ENCODE measurements at regions not wholly inside any gene's neighbourhood (a gene's known extent, or its start where the extent isn't known, plus 50 kb on each side); places are given as distances from the start of the nearest gene placed in this dataset.
"Not testable (repeated sequence)": the region's sequence is repeated elsewhere in the genome, so short reads cannot be mapped to it uniquely, and the experiment has no call there.

GRCh38 chr3:146747928-146748327 is 142.8 kb upstream of the PLSCR5 start:
- DNase-seq (ENCODE audit: low read depth), result no peak

GRCh38 chr3:146747051-146747450 is 141.9 kb upstream of the PLSCR5 start:
- no peak for DNase-seq (ENCODE audit: low read depth)

GRCh38 chr3:146746190-146746589 is 141.0 kb upstream of the PLSCR5 start:
- DNase-seq (ENCODE audit: low read depth), result no peak

GRCh38 chr3:146739203-146739671 is 134.1 kb upstream of the PLSCR5 start:
- DNase-seq (ENCODE audit: low read depth), result no peak

GRCh38 chr3:146732325-146732724 is 127.2 kb upstream of the PLSCR5 start:
- DNase-seq (ENCODE audit: low read depth), result no peak

- DNase-seq (ENCODE audit: low read depth), result no peak
Measured at GRCh38 chr3:146715170-146715569, 110.0 kb upstream of the PLSCR5 start.

- DNase-seq (ENCODE audit: low read depth), result no peak
Measured at GRCh38 chr3:146712806-146713205, 107.7 kb upstream of the PLSCR5 start.

GRCh38 chr3:146709969-146710368 is 104.8 kb upstream of the PLSCR5 start:
- no peak for DNase-seq (ENCODE audit: low read depth)

- DNase-seq (ENCODE audit: low read depth), result no peak
Measured at GRCh38 chr3:146705225-146705624, 100.1 kb upstream of the PLSCR5 start.

- no peak for DNase-seq (ENCODE audit: low read depth)
Measured at GRCh38 chr3:146702237-146702636, 97.1 kb upstream of the PLSCR5 start.

- no peak for DNase-seq (ENCODE audit: low read depth)
Measured at GRCh38 chr3:146701246-146701645, 96.1 kb upstream of the PLSCR5 start.

- DNase-seq (ENCODE audit: low read depth), result not testable (repeated sequence)
Measured at GRCh38 chr3:146700025-146700424, 94.9 kb upstream of the PLSCR5 start.

- DNase-seq (ENCODE audit: low read depth), result no peak
Measured at GRCh38 chr3:146692254-146692653, 87.1 kb upstream of the PLSCR5 start.

GRCh38 chr3:146685050-146685814 is 80.1 kb upstream of the PLSCR5 start:
- no peak for DNase-seq (ENCODE audit: low read depth)

- no peak for DNase-seq (ENCODE audit: low read depth)
Measured at GRCh38 chr3:146682171-146682570, 77.0 kb upstream of the PLSCR5 start.

GRCh38 chr3:146680617-146681016 is 75.5 kb upstream of the PLSCR5 start:
- no peak for DNase-seq (ENCODE audit: low read depth)

- DNase-seq (ENCODE audit: low read depth), result no peak
Measured at GRCh38 chr3:146679995-146680394, 74.8 kb upstream of the PLSCR5 start.

- DNase-seq (ENCODE audit: low read depth), result no peak
Measured at GRCh38 chr3:146679191-146679590, 74.0 kb upstream of the PLSCR5 start.

GRCh38 chr3:146672941-146673340 is 67.8 kb upstream of the PLSCR5 start:
- DNase-seq (ENCODE audit: low read depth), result no peak

GRCh38 chr3:146664403-146664802 is 59.3 kb upstream of the PLSCR5 start:
- no peak for DNase-seq (ENCODE audit: low read depth)

GRCh38 chr3:146658841-146659240 is 53.7 kb upstream of the PLSCR5 start:
- DNase-seq (ENCODE audit: low read depth), result no peak

- DNase-seq (ENCODE audit: low read depth), result no peak
Measured at GRCh38 chr3:146655333-146655996, 50.3 kb upstream of the PLSCR5 start.

All from CMK (cell line).